ENCODE measurements at regions not wholly inside any gene's neighbourhood (a gene's known extent, or its start where the extent isn't known, plus 50 kb on each side); places are given as distances from the start of the nearest gene placed in this dataset.

- intact Hi-C loops (cut with micrococcal nuclease), result no loop called here
- CTCF ChIA-PET, result no interaction called here
Observed at GRCh38 chr13:55560331-55560730, 1580.4 kb upstream of the PRR20A start.

GRCh38 chr13:55563267-55563666 is 1577.5 kb upstream of the PRR20A start:
- Mint-ChIP-seq H3K27ac (no peak overlapping the region), H3K9me3 (ENCODE audit: insufficient read depth) (no peaks in the 10 kb centered on the region), H3K27me3 (no peaks in the 10 kb centered on the region), H3K4me3 (no peak overlapping the region), H3K4me1 (no peaks in the 10 kb centered on the region)
- Histone ChIP-seq H3K4me2 (replicated peaks; ENCODE audit: low read depth, low read length, poor library complexity, severe bottlenecking) (no peak overlapping the region), H2AFZ (ENCODE audit: insufficient read depth, low read depth, low read length, poor library complexity, severe bottlenecking) (no peak overlapping the region), H3K4me3 (ENCODE audit: control extremely low read depth in 1 of 5, extremely low read depth in 1 of 5, insufficient read depth in 1 of 5, low read depth in 2 of 5, low read length in 4 of 5) (no peak overlapping the region), H3K36me3 (replicated peaks in 1 of 2; ENCODE audit: control extremely low read depth in 1 of 2, control insufficient read depth in 1 of 2, extremely low read depth in 1 of 2, insufficient read depth in 2 of 2, low read length in 1 of 2) (no peaks in the 10 kb centered on the region), H3K79me2 (ENCODE audit: control insufficient read depth, insufficient read depth, low read length) (no peaks in the 10 kb centered on the region), H3K27me3 (replicated peaks in 1 of 4; ENCODE audit: control extremely low read depth in 1 of 4, control insufficient read depth in 3 of 4, insufficient read depth in 4 of 4, low read length in 3 of 4) (no peaks in the 10 kb centered on the region), H4K20me1 (ENCODE audit: control insufficient read depth, insufficient read depth, low read length, poor library complexity, severe bottlenecking) (no peaks in the 10 kb centered on the region), H3K9me3 (ENCODE audit: control extremely low read depth in 1 of 3, control insufficient read depth in 2 of 3, insufficient read depth in 1 of 3, low read length in 2 of 3) (no peaks in the 10 kb centered on the region), H3K9ac (ENCODE audit: low read length) (no peak overlapping the region), H3K4me1 (ENCODE audit: control insufficient read depth in 2 of 2, insufficient read depth in 2 of 2, low read length in 2 of 2) (no peaks in the 10 kb centered on the region), H3K27ac (ENCODE audit: low read length in 2 of 2) (no peak overlapping the region)
- WGBS (ENCODE audit: insufficient coverage), result no CpG with 5 or more reads among the region's 2 CpGs
- ChIA-PET POLR2A (no interaction called here), CTCF (no interaction called here)
- no peak for DNase-seq
- no peak for ATAC-seq (ENCODE audit: low read depth)
- intact Hi-C loops (cut with micrococcal nuclease), result no loop called here
- TF ChIP-seq CTCF (IDR thresholded peaks at IDR 0.05) (no peak), EZH2 (IDR thresholded peaks at IDR 0.05; ENCODE audit: borderline replicate concordance, insufficient read depth, low read depth, low read length, poor library complexity, severe bottlenecking) (no peak)

More at GRCh38 chr13:55560331-55560730, 1580.4 kb upstream of the PRR20A start:
- no peaks in the 10 kb centered on the region for H3K36me3 ChIP-seq (replicated peaks in 1 of 2; ENCODE audit: control extremely low read depth in 1 of 2, control insufficient read depth in 1 of 2, extremely low read depth in 1 of 2, insufficient read depth in 2 of 2, low read length in 1 of 2)
- H3K27ac Mint-ChIP-seq, result no peak overlapping the region
- H3K27me3 Mint-ChIP-seq, result no peaks in the 10 kb centered on the region
- no peaks in the 10 kb centered on the region for H4K20me1 ChIP-seq (ENCODE audit: control insufficient read depth, insufficient read depth, low read length, poor library complexity, severe bottlenecking)
- no peaks in the 10 kb centered on the region for H3K4me1 ChIP-seq (ENCODE audit: control insufficient read depth in 2 of 2, insufficient read depth in 2 of 2, low read length in 2 of 2)
- H3K27ac ChIP-seq (ENCODE audit: low read length in 2 of 2), result no peak overlapping the region
- no peaks in the 10 kb centered on the region for H3K4me1 Mint-ChIP-seq
- no peak overlapping the region for H3K4me3 ChIP-seq (ENCODE audit: control extremely low read depth in 1 of 5, extremely low read depth in 1 of 5, insufficient read depth in 1 of 5, low read depth in 2 of 5, low read length in 4 of 5)
- H3K27me3 ChIP-seq (replicated peaks in 1 of 4; ENCODE audit: control extremely low read depth in 1 of 4, control insufficient read depth in 3 of 4, insufficient read depth in 4 of 4, low read length in 3 of 4), result no peaks in the 10 kb centered on the region
- ATAC-seq (ENCODE audit: low read depth) (no peak), DNase-seq (no peak)
- H3K9me3 ChIP-seq (ENCODE audit: control extremely low read depth in 1 of 3, control insufficient read depth in 2 of 3, insufficient read depth in 1 of 3, low read length in 2 of 3), result no peaks in the 10 kb centered on the region
- POLR2A ChIA-PET, result no interaction called here
- H3K9ac ChIP-seq (ENCODE audit: low read length), result no peak overlapping the region
- no peak overlapping the region for H3K4me2 ChIP-seq (replicated peaks; ENCODE audit: low read depth, low read length, poor library complexity, severe bottlenecking)
- H3K9me3 Mint-ChIP-seq (ENCODE audit: insufficient read depth), result no peaks in the 10 kb centered on the region
- no peak overlapping the region for H2AFZ ChIP-seq (ENCODE audit: insufficient read depth, low read depth, low read length, poor library complexity, severe bottlenecking)
- no peak for TF ChIP-seq CTCF (IDR thresholded peaks at IDR 0.05)
- no peak for TF ChIP-seq EZH2 (IDR thresholded peaks at IDR 0.05; ENCODE audit: borderline replicate concordance, insufficient read depth, low read depth, low read length, poor library complexity, severe bottlenecking)
- H3K4me3 Mint-ChIP-seq, result no peak overlapping the region
- H3K79me2 ChIP-seq (ENCODE audit: control insufficient read depth, insufficient read depth, low read length), result no peaks in the 10 kb centered on the region

Measured in B cell (primary cell).